ENCODE measurements at regions not wholly inside any gene's neighbourhood (a gene's known extent, or its start where the extent isn't known, plus 50 kb on each side); places are given as distances from the start of the nearest gene placed in this dataset.

DNA sequence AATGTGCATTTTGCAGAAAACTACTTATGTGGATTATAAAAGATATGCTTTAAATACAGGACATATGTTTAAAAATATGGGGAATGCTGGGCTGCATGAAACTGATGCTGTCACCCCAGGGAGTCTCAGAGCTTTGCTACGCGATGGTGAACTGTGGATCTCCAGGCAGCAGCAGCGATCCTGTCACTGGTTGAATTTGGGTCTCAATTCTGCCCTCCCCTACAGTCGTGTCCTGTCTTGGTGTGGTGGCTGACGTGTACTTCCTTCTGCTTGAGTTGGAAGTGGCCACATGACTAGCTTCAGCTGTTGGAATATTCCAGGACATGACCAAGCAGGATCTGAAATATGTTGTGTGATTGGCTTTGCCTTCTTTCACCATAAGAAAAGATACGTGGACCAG lies 222.9 kb upstream of the AJAP1 start:
- DNase-seq (ENCODE audit: low spot score) = no peak

- no peak for DNase-seq (ENCODE audit: low spot score)
Measured at GRCh38 chr1:4433075-4433474, 221.3 kb upstream of the AJAP1 start.

DNA sequence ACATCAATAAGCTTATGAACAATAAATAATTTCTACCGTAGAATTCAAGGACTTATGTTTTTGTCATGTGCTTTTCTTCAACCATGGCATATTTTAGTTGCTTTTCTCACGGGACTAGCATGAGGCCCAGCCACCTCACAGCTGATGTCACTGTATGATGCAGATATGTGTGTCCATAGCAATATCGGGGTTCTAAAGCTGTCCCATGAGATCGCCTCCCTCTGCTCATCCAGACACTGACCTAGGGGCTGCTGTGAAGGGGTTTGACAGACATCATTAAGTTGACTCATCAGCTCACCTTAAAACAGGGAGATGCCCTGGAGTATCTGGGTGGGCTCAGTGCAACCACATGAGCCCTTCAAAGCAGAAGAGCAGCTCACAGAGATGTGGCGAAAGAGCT lies 210.3 kb upstream of the AJAP1 start:
- no peak for DNase-seq (ENCODE audit: low spot score)

DNA sequence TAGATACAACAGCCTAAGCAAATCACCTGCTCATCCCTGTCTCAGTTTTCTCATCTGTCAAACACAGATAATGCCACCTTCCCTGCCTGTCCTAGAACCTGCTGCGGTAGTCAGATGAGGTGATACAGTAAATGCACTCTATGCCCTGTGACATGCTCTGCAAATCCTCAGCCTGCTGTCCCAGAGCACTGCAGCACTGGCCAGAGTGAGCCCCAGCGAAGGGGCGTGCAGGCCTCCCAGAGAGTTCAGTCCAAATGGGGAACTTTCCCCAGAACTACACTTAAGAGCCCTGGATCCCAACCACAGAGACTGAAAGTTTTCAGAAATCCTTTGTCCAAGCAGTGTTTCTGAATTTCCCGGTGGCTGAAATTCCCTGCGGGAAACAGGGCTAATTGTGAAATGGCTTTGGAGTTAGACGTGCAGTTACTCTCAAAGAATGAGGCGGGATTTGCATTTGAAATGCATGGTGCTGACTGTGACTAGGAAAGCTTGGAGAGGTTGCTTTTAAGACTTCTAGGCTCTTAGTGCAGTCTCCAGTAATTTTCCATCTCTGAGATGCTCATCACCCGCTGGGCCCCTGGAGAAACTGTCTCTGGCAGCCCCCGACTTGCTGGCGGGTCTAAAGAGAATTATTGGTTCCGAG lies 206.5 kb upstream of the AJAP1 start:
- DNase-seq (ENCODE audit: low spot score) = no peak

GRCh38 chr1:4449972-4450371 lies 204.4 kb upstream of the AJAP1 start:
- DNase-seq (ENCODE audit: low spot score) = no peak

GRCh38 chr1:4452701-4453100 lies 201.7 kb upstream of the AJAP1 start:
- DNase-seq (ENCODE audit: low spot score) = no peak

DNA sequence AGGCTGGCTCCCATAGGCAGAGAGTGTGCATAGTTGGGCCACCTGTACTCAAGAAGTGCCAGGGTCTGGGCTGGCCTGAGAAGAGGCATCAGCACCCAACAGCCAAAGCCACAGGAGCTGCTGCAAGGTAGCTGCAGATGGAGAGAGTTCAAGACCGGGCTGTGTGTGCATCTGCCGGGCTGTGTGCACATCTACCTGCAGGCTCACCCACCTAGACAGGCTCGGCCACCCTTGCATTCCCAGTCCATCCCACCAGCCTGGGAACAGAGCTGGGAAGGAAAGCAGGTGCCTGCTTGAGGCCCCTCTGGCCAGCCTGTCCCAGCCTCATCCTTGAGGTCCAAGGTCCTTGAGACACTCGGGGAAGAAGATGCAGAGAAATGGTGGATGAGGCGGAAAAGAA lies 194.4 kb upstream of the AJAP1 start:
- no peak for DNase-seq (ENCODE audit: low spot score)

GRCh38 chr1:4460651-4461050 lies 193.8 kb upstream of the AJAP1 start:
- no peak for DNase-seq (ENCODE audit: low spot score)

DNA sequence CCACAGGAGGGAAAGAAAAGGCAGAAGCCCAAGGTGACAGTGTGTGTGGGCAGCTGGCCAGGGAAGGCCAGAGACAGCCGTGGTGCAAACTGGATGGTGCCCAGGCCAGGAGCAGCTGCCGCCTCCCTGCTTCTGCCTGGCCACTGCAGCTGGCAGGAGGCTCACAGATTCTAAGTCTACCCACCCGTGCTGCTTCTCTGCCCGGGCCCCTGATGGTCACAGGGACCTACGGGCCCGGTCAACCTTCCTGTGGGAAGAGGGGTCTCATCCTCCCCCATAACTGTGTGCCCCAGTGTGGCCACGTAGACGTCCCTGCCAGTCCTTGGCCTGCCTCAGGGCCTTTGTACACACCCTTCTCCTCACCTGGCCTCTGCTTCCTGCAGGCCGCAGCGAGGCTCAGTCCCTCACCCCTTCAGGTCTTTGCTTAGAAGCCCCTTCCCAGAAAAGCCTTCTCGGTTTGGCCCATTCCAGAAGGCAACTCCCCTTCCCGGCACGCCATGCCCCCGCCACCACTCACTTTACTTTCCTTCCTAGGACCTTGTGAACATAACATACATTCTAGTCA lies 192.6 kb upstream of the AJAP1 start:
- DNase-seq (ENCODE audit: low spot score) = no peak

- no peak for DNase-seq (ENCODE audit: low spot score)
Measured at GRCh38 chr1:4462831-4463484, 191.5 kb upstream of the AJAP1 start.

DNA sequence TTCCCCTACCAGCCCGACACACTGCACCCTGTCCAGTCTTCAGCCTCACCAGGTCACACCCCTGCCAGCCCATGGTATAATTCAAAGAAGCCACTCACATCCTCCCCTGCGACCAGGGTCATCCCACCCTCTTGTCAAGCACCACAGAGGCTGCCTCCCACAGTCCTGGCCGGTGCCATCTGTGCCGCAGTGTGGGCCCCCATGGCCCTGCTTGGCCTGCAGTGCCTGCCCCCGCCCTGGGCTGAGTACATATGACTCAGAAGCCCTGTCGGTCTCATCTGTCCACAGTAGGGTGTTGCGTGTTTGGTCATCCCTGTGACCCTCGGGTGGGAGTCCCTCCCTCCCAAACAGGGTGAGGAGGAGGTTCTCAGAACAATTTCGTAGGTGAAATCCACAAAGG lies 190.8 kb upstream of the AJAP1 start:
- no peak for DNase-seq (ENCODE audit: low spot score)

GRCh38 chr1:4464478-4464877 lies 189.9 kb upstream of the AJAP1 start:
- DNase-seq (ENCODE audit: low spot score) = no peak

- DNase-seq (ENCODE audit: low spot score) = no peak
Measured at GRCh38 chr1:4467241-4467640, 187.2 kb upstream of the AJAP1 start.

DNA sequence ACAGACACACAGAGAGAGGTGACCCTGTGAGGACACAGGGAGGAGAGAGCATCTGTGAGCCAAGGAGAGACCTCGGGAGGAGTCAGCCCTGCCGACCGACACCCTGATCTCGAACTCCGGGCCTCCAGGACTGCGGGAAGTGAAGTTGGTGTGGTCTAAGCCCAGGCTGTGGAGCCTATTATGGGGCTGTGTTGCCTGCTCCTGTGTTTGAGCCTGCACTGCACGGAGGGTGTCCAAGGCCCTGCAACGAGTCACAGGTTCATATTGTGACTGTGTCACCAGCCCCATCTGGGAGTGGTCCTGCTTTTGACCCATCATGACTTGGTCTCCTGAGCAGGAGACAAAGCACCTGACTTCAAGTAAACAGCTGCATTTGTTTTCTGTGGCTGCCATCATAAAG lies 186.0 kb upstream of the AJAP1 start:
- DNase-seq (ENCODE audit: low spot score) = no peak

GRCh38 chr1:4468804-4469514 lies 185.4 kb upstream of the AJAP1 start:
- DNase-seq (ENCODE audit: low spot score) = no peak

- no peak for DNase-seq (ENCODE audit: low spot score)
Measured at GRCh38 chr1:4476394-4476793, 178.0 kb upstream of the AJAP1 start.

DNA sequence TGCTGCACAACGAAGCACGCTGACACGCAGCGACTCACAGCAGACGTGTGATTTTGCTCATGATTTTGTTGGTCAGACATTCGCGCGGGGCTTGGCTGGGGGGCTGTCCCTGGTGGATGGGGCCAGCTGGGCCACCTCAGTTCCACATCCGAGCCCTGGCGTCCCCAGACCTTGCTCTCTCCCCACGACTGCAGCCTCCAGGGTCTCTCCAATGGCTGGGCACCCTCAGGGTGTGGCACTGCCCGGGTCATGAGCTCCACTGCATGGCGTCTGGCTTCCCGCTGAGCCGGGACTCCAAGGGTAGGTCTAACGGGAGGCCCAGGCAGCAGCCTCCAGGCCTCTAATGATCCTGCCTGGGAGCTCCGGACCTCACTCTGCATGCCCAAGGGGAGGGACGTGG lies 173.0 kb upstream of the AJAP1 start:
- DNase-seq (ENCODE audit: low spot score) = no peak

GRCh38 chr1:4482526-4482925 lies 171.9 kb upstream of the AJAP1 start:
- no peak for DNase-seq (ENCODE audit: low spot score)

- no peak for DNase-seq (ENCODE audit: low spot score)
Measured at GRCh38 chr1:4483021-4483625, 171.3 kb upstream of the AJAP1 start.

DNA sequence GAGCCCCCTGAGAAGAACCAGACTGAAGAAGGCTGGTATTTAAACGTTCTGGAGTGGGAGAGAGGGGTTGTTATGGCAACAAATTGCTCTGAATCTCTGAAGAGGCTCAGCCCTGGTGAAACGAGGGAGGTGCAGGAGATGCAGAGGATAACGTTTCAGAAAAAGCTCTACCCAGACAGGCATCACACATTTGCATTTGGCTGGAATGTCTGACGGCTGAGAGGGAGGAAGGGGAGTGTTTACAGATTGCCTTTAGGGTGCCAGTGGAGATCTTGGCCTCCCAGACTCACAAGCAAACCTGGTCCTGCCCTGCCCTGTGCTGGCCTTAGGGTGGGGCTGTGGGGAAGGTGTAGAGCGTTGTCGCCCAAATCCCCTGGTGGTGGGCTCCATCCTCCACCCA lies 169.0 kb upstream of the AJAP1 start:
- no peak for DNase-seq (ENCODE audit: low spot score)

DNA sequence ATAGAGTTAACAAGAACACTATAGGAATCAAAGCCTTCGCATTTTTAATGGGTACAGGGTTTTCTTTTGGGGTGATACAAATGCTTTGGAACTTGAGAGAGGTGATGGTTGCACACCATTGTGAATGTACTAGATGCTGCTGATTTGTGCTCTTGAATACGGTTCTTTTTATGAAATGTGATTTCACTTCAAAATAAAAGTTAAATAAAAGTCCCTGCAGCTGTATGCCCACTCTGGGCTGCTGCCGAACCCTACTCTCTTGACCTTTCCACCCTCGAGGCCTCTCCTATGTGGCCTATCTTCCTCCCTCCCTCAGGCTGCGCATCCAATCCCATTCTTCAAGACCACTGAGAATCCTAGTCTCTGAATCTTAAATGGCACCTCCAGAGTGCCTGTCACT lies 168.5 kb upstream of the AJAP1 start:
- DNase-seq (ENCODE audit: low spot score) = no peak

GRCh38 chr1:4486408-4487120 lies 167.8 kb upstream of the AJAP1 start:
- DNase-seq (ENCODE audit: low spot score) = no peak

All from HuH-7 (cell line).